SK-N-SH (cell line): ENCODE measurements at regions not wholly inside any gene's neighbourhood (a gene's known extent, or its start where the extent isn't known, plus 50 kb on each side); places are given as distances from the start of the nearest gene placed in this dataset.

ENCODE experiments used
- CTCF ChIA-PET: fragments of 300-600, 350-600 bp; formaldehyde crosslinking; extraction: SDS; loops from one replicate; lab custom pipeline; 2021; lab: Yijun Ruan, JAX
- POLR2A ChIA-PET: fragments of 350-600 bp; sonication (Branson Sonifier 250); formaldehyde crosslinking; extraction: SDS; loops from one replicate; lab custom pipeline; 2020; ENCODE audit warnings: antibody characterized with exemption, inconsistent platforms; lab: Yijun Ruan, JAX
- DNase-seq: peaks from one replicate; pipeline ENCODE4 v3.0.0; 2012
- H2AFZ ChIP-seq: fragments of 200-600 bp; sonication (generic); 2 replicates; pipeline ENCODE4 v1.8.1; 2016; ENCODE audit warnings: antibody characterized with exemption, mild to moderate bottlenecking, low read depth
- H3F3A ChIP-seq: fragments of 200-600 bp; sonication (generic); replicated peaks from 2 replicates; pipeline ENCODE3; 2016; ENCODE audit warnings: antibody characterized with exemption, mild to moderate bottlenecking; ENCODE audit not compliant: insufficient read depth
- H3K27ac ChIP-seq, 2 experiments: fragments of 200-500 bp in 1 of 2; fragments of 200-600 bp in 1 of 2; sonication (Bioruptor generic) in 1 of 2; sonication (generic), shearing (Covaris generic) in 1 of 2; 2 replicates each; pipeline versions ENCODE4 v1.5.1 to v1.6.1; 2014 to 2016; ENCODE audit warnings: low read depth in 2 of 2, inconsistent platforms in 1 of 2, low read length in 1 of 2, mild to moderate bottlenecking in 1 of 2, mixed read lengths in 1 of 2
- H3K27me3 ChIP-seq: fragments of 200-600 bp; sonication (generic), shearing (Covaris generic); 2 replicates; pipeline ENCODE4 v1.6.1; 2016; ENCODE audit warnings: mixed run types; ENCODE audit not compliant: insufficient read depth
- H3K36me3 ChIP-seq, 2 experiments: fragments of 200-500 bp in 1 of 2; fragments of 200-600 bp in 1 of 2; sonication (Bioruptor generic) in 1 of 2; sonication (generic) in 1 of 2; replicated peaks in 1 of 2; 2 replicates each; pipeline versions ENCODE3 to v1.5.1; 2014 to 2016; ENCODE audit warnings: low read length in 1 of 2, mild to moderate bottlenecking in 1 of 2; ENCODE audit not compliant: insufficient read depth in 2 of 2, control insufficient read depth in 1 of 2
- H3K4me1 ChIP-seq, 2 experiments: fragments of 200-500 bp in 1 of 2; fragments of 200-600 bp in 1 of 2; sonication (Bioruptor generic) in 1 of 2; sonication (generic), shearing (Covaris generic) in 1 of 2; 2 replicates each; pipeline versions ENCODE4 v1.5.1 to v1.6.1; 2014 to 2016; ENCODE audit warnings: low read depth in 1 of 2, low read length in 1 of 2, mixed run types in 1 of 2; ENCODE audit not compliant: insufficient read depth in 2 of 2, control insufficient read depth in 1 of 2
- H3K4me2 ChIP-seq: fragments of 200-600 bp; sonication (generic), shearing (Covaris generic); 2 replicates; pipeline ENCODE4 v1.6.1; 2017; ENCODE audit warnings: mixed run types
- H3K4me3 ChIP-seq, 2 experiments: fragments of 200-500 bp in 1 of 2; fragments of 200-600 bp in 1 of 2; sonication (Bioruptor generic) in 1 of 2; sonication (generic), shearing (Covaris generic) in 1 of 2; 2 replicates each; pipeline versions ENCODE4 v1.5.1 to v1.8.1; 2014 to 2016; ENCODE audit warnings: low read depth in 2 of 2, inconsistent platforms in 1 of 2, low read length in 1 of 2, mild to moderate bottlenecking in 1 of 2, mixed read lengths in 1 of 2, moderate library complexity in 1 of 2
- H3K79me2 ChIP-seq: fragments of 200-600 bp; sonication (generic); 2 replicates; pipeline ENCODE4 v1.8.1; 2017; ENCODE audit warnings: mild to moderate bottlenecking; ENCODE audit not compliant: insufficient read depth
- H3K9ac ChIP-seq: fragments of 200-600 bp; sonication (generic); 2 replicates; pipeline ENCODE4 v1.6.1; 2017; ENCODE audit warnings: mixed run types
- H3K9me2 ChIP-seq: fragments of 200-600 bp; sonication (generic); 2 replicates; pipeline ENCODE4 v1.6.1; 2017; ENCODE audit warnings: mixed run types
- H3K9me3 ChIP-seq: fragments of 200-600 bp; sonication (generic); 2 replicates; pipeline ENCODE4 v1.6.1; 2017; ENCODE audit warnings: mixed run types, mild to moderate bottlenecking, moderate library complexity
- H4K20me1 ChIP-seq: fragments of 200-600 bp; sonication (generic); 2 replicates; pipeline ENCODE4 v1.6.1; 2017; ENCODE audit warnings: mild to moderate bottlenecking, mixed run types; ENCODE audit not compliant: insufficient read depth
- ELF1 ChIP-seq: IDR thresholded peaks from 2 replicates; pipeline ENCODE4 v1.4.0; 2012
- EZH2phosphoT487 ChIP-seq: fragments of 200-600 bp; sonication (generic); IDR thresholded peaks from 2 replicates; pipeline ENCODE4 v1.6.1; 2017; ENCODE audit warnings: low read depth, mixed run types, mild to moderate bottlenecking, antibody characterized with exemption, moderate library complexity, borderline replicate concordance
- FOSL2 ChIP-seq: IDR thresholded peaks from 2 replicates; pipeline ENCODE4 v1.4.0; 2012; ENCODE audit warnings: low read depth, mild to moderate bottlenecking, moderate library complexity, borderline replicate concordance
- GATA2 ChIP-seq: sonication (generic); formaldehyde crosslinking; IDR thresholded peaks from 2 replicates; pipeline ENCODE4 v1.5.0; 2020; ENCODE audit warnings: mild to moderate bottlenecking, missing genetic modification reagents
- IRF3 ChIP-seq: fragments of 150-350 bp; IDR thresholded peaks from 2 replicates; pipeline ENCODE4 v1.6.1; 2016; ENCODE audit warnings: mild to moderate bottlenecking, low read depth, low read length
- JUND ChIP-seq: IDR thresholded peaks from 2 replicates; pipeline ENCODE4 v1.4.0; 2012
- MEF2A ChIP-seq: IDR thresholded peaks from 2 replicates; pipeline ENCODE4 v1.4.0; 2012; ENCODE audit warnings: low read depth, borderline replicate concordance
- NFIC ChIP-seq: IDR thresholded peaks from 2 replicates; pipeline ENCODE4 v1.4.0; 2012; ENCODE audit warnings: borderline replicate concordance
- POLR2AphosphoS5 ChIP-seq: IDR thresholded peaks from 2 replicates; pipeline ENCODE4 v1.6.1; 2012; ENCODE audit warnings: low read depth, low read length
- RAD21 ChIP-seq: IDR thresholded peaks from 2 replicates; pipeline ENCODE4 v1.6.1; 2012; ENCODE audit warnings: mild to moderate bottlenecking, low read length
- REST ChIP-seq: IDR thresholded peaks from 2 replicates; pipeline ENCODE4 v1.6.1; 2012; ENCODE audit warnings: mild to moderate bottlenecking, low read depth, low read length, moderate library complexity
- RFX5 ChIP-seq: IDR thresholded peaks from 2 replicates; pipeline ENCODE4 v1.6.1; 2012; ENCODE audit warnings: mild to moderate bottlenecking, improper control_type of control experiment, low read length
- SIN3A ChIP-seq: IDR thresholded peaks from 2 replicates; pipeline ENCODE4 v1.6.1; 2012; ENCODE audit warnings: low read depth, mild to moderate bottlenecking, low read length, moderate library complexity, borderline replicate concordance
- SMC3 ChIP-seq: IDR thresholded peaks from 2 replicates; pipeline ENCODE4 v1.6.1; 2012; ENCODE audit warnings: low read depth, low read length, improper control_type of control experiment
- TEAD4 ChIP-seq: IDR thresholded peaks from 2 replicates; pipeline ENCODE4 v1.4.0; 2012; ENCODE audit warnings: mild to moderate bottlenecking, borderline replicate concordance; ENCODE audit not compliant: insufficient read depth
- USF2 ChIP-seq: fragments of 150-350 bp; IDR thresholded peaks from 2 replicates; pipeline ENCODE4 v1.6.1; 2017; ENCODE audit warnings: antibody characterized with exemption, low read length, low read depth, borderline replicate concordance
- WGBS: methylation state at CpG from one replicate; pipeline ENCODE4 v1.1.6; 2017; ENCODE audit warnings: low lambda C conversion rate; 5-methylcytosine and 5-hydroxymethylcytosine counted together

GRCh38 chr15:61712129-61712759, 348.0 kb downstream of the VPS13C start:
- no peaks in the 10 kb centered on the region for H4K20me1 ChIP-seq
- ChIA-PET POLR2A (no interaction called here), CTCF (interaction anchor here (1.4 kb wide), 1 partner anchor 122 kb away, joined by 4 read pairs; no protein-coding TSS in a partner anchor)
- no peaks in the 10 kb centered on the region for H3K27me3 ChIP-seq
- H3K27ac ChIP-seq, result no peak overlapping the region
- no peak overlapping the region for H2AFZ ChIP-seq
- H3K4me3 ChIP-seq, result no peak overlapping the region
- no peaks in the 10 kb centered on the region for H3K36me3 ChIP-seq
- no peak overlapping the region for H3K4me2 ChIP-seq
- H3K9ac ChIP-seq, result no peak overlapping the region
- WGBS, result 43% methylated on average over 4 of the region's 4 CpGs
- no peaks in the 10 kb centered on the region for H3K4me1 ChIP-seq
- no peaks in the 10 kb centered on the region for H3K9me2 ChIP-seq
- no peaks in the 10 kb centered on the region for H3K9me3 ChIP-seq
- no peaks in the 10 kb centered on the region for H3K79me2 ChIP-seq
- TF ChIP-seq REST, result no peak
- TF ChIP-seq SIN3A, result no peak
- TF ChIP-seq USF2, result no peak
- no peak for TF ChIP-seq FOSL2
- no peak for TF ChIP-seq MEF2A
- no peak for TF ChIP-seq ELF1
- no peak for TF ChIP-seq POLR2AphosphoS5
- TF ChIP-seq JUND, result no peak
- TF ChIP-seq RAD21, result no peak
- no peak for TF ChIP-seq GATA2
- H3F3A ChIP-seq, result no peaks in the 10 kb centered on the region
- no peak for DNase-seq

- DNase-seq, result no peak
- H3K9me3 ChIP-seq, result no peaks in the 10 kb centered on the region
- no peaks in the 10 kb centered on the region for H3K36me3 ChIP-seq
- no peak overlapping the region for H2AFZ ChIP-seq
- H3K27ac ChIP-seq, result no peak overlapping the region
- no peaks in the 10 kb centered on the region for H4K20me1 ChIP-seq
- H3K4me1 ChIP-seq, result no peaks in the 10 kb centered on the region
- H3K79me2 ChIP-seq, result no peaks in the 10 kb centered on the region
- CTCF ChIA-PET, result interaction anchor here (1.0 kb wide), 2 partner anchors 11 to 125 kb away, joined by 3 read pairs; no protein-coding TSS in a partner anchor
- no peak overlapping the region for H3K4me3 ChIP-seq
- WGBS, result 37% methylated on average over 3 of the region's 3 CpGs
- H3F3A ChIP-seq, result no peaks in the 10 kb centered on the region
- POLR2A ChIA-PET, result no interaction called here
- H3K27me3 ChIP-seq, result no peaks in the 10 kb centered on the region; the same call in 1 of the 2 replicates
- TF ChIP-seq TEAD4 (no peak), SIN3A (no peak), GATA2 (no peak), SMC3 (no peak), EZH2phosphoT487 (no peak), IRF3 (no peak), RFX5 (no peak), NFIC (no peak)
- H3K9ac ChIP-seq, result no peak overlapping the region
- H3K9me2 ChIP-seq, result no peaks in the 10 kb centered on the region
- H3K4me2 ChIP-seq, result no peak overlapping the region
Observed at GRCh38 chr15:61702224-61703020, 357.8 kb downstream of the VPS13C start.
